B cell (primary cell): ENCODE measurements at regions not wholly inside any gene's neighbourhood (a gene's known extent, or its start where the extent isn't known, plus 50 kb on each side); places are given as distances from the start of the nearest gene placed in this dataset.
"Not testable (repeated sequence)": the region's sequence is repeated elsewhere in the genome, so short reads cannot be mapped to it uniquely, and the experiment has no call there.

Source experiments
- ATAC-seq: fragments of 200-7000 bp; cut with Tn5 transposase; one replicate; pipeline ENCODE4 v1.10.0; 2021; ENCODE audit warnings: low read depth, mild to moderate bottlenecking, moderate number of reproducible peaks, moderate library complexity
- CTCF ChIA-PET: fragments of 350-600 bp; sonication (Branson Sonifier 250); formaldehyde crosslinking; loops from one replicate; lab custom pipeline; 2021; ENCODE audit warnings: antibody characterized with exemption, inconsistent platforms; lab: Charles Lee
- POLR2A ChIA-PET: fragments of 350-600 bp; sonication (Branson Sonifier 250); formaldehyde crosslinking; loops from one replicate; lab custom pipeline; 2021; ENCODE audit warnings: antibody characterized with exemption; lab: Charles Lee
- DNase-seq: peaks from one replicate; pipeline ENCODE4 v3.0.0; 2013
- H2AFZ ChIP-seq: 2 replicates; pipeline ENCODE4 v1.6.1; 2012; ENCODE audit warnings: mild to moderate bottlenecking, low read depth, low read length; ENCODE audit not compliant: insufficient read depth, poor library complexity, severe bottlenecking
- H3K27ac ChIP-seq, 2 donors: 1 replicate in 1 of 2; 2 replicates in 1 of 2; pipeline ENCODE4 v1.5.1; 2012 to 2013; ENCODE audit warnings: low read length in 2 of 2, mild to moderate bottlenecking in 2 of 2, moderate library complexity in 1 of 2
- H3K27me3 ChIP-seq, 4 experiments: fragments of 200-600 bp in 1 of 4; sonication (generic) in 1 of 4; replicated peaks in 1 of 4; 1 replicate in 2 of 4; 2 replicates in 2 of 4; pipeline versions ENCODE4 v1.6.1 to v1.7.0; 2013 to 2016; ENCODE audit warnings: low read length in 3 of 4, mild to moderate bottlenecking in 2 of 4, mixed read lengths in 1 of 4, moderate library complexity in 1 of 4; ENCODE audit not compliant: insufficient read depth in 4 of 4, control insufficient read depth in 3 of 4; ENCODE audit errors: control extremely low read depth in 1 of 4
- H3K36me3 ChIP-seq, 2 experiments: replicated peaks in 1 of 2; 1 replicate in 1 of 2; 2 replicates in 1 of 2; pipeline versions ENCODE4 v1.6.1 to v1.7.1; 2013; ENCODE audit warnings: low read length in 1 of 2; ENCODE audit not compliant: insufficient read depth in 2 of 2, control insufficient read depth in 1 of 2; ENCODE audit errors: control extremely low read depth in 1 of 2, extremely low read depth in 1 of 2
- H3K4me1 ChIP-seq, 2 donors: fragments of 200-600 bp in 1 of 2; sonication (generic) in 1 of 2; 1 replicate in 1 of 2; 2 replicates in 1 of 2; pipeline versions ENCODE4 v1.5.1 to v1.6.1; 2013 to 2017; ENCODE audit warnings: low read length in 2 of 2; ENCODE audit not compliant: control insufficient read depth in 2 of 2, insufficient read depth in 2 of 2
- H3K4me2 ChIP-seq: replicated peaks from 2 replicates; pipeline ENCODE3; 2012; ENCODE audit warnings: mild to moderate bottlenecking, low read depth, low read length; ENCODE audit not compliant: poor library complexity, severe bottlenecking
- H3K4me3 ChIP-seq, 5 experiments: fragments of 200-600 bp in 1 of 5; sonication (generic) in 1 of 5; 1 replicate in 3 of 5; 2 replicates in 2 of 5; pipeline versions ENCODE4 v1.5.1 to v1.7.0; 2011 to 2016; ENCODE audit warnings: low read length in 4 of 5, mild to moderate bottlenecking in 4 of 5, low read depth in 2 of 5, control low read depth in 1 of 5, moderate library complexity in 1 of 5; ENCODE audit not compliant: insufficient read depth in 1 of 5; ENCODE audit errors: control extremely low read depth in 1 of 5, extremely low read depth in 1 of 5
- H3K79me2 ChIP-seq: fragments of 200-600 bp; sonication (generic); one replicate; pipeline ENCODE4 v1.6.0; 2016; ENCODE audit warnings: low read length; ENCODE audit not compliant: control insufficient read depth, insufficient read depth
- H3K9ac ChIP-seq: fragments of 200-600 bp; sonication (generic); 2 replicates; pipeline ENCODE4 v1.6.1; 2017; ENCODE audit warnings: mild to moderate bottlenecking, low read length, moderate library complexity
- H3K9me3 ChIP-seq, 3 donors: one replicate each; pipeline versions ENCODE4 v1.6.1 to v1.7.1; 2013; ENCODE audit warnings: low read length in 2 of 3; ENCODE audit not compliant: control insufficient read depth in 2 of 3, insufficient read depth in 1 of 3; ENCODE audit errors: control extremely low read depth in 1 of 3
- H4K20me1 ChIP-seq: 2 replicates; pipeline ENCODE4 v1.6.0; 2012; ENCODE audit warnings: mild to moderate bottlenecking, low read length; ENCODE audit not compliant: insufficient read depth, control insufficient read depth, poor library complexity, severe bottlenecking
- H3K27ac Mint-ChIP-seq: one replicate; pipeline ENCODE4 v1.8.0; 2021; ENCODE audit warnings: mixed read lengths
- H3K27me3 Mint-ChIP-seq: one replicate; pipeline ENCODE4 v1.8.0; 2021; ENCODE audit warnings: mixed read lengths
- H3K4me1 Mint-ChIP-seq: one replicate; pipeline ENCODE4 v1.8.0; 2021; ENCODE audit warnings: mixed read lengths
- H3K4me3 Mint-ChIP-seq: one replicate; pipeline ENCODE4 v1.8.0; 2021; ENCODE audit warnings: mixed read lengths
- H3K9me3 Mint-ChIP-seq: one replicate; pipeline ENCODE4 v1.8.0; 2022; ENCODE audit warnings: mixed read lengths; ENCODE audit not compliant: insufficient read depth
- CTCF ChIP-seq: fragments of 200-600 bp; IDR thresholded peaks from one replicate; pipeline ENCODE4 v1.8.0; 2022; ENCODE audit warnings: antibody characterized with exemption, mild to moderate bottlenecking
- EZH2 ChIP-seq: IDR thresholded peaks from 2 replicates; pipeline ENCODE4 v1.6.1; 2012; ENCODE audit warnings: borderline replicate concordance, low read depth, mild to moderate bottlenecking, moderate library complexity, low read length; ENCODE audit not compliant: insufficient read depth, poor library complexity, severe bottlenecking
- WGBS: methylation state at CpG from one replicate; pipeline ENCODE4 v1.1.5; 2013; ENCODE audit warnings: missing lambda C conversion rate; ENCODE audit not compliant: insufficient coverage; 5-methylcytosine and 5-hydroxymethylcytosine counted together
- intact Hi-C: fragments of 100-400 bp; cut with micrococcal nuclease; formaldehyde crosslinking; loops from one replicate; pipeline ENCODE4 v1.10.0; 2022

GRCh38 chr17:63295839-63296590 lies 150.1 kb downstream of the CYB561 start:
- CTCF ChIA-PET = no interaction called here
- no peak for ATAC-seq

GRCh38 chr17:63298916-63299315 lies 147.2 kb downstream of the CYB561 start:
- CTCF ChIA-PET, H3K4me3 ChIP-seq, H3K27me3 ChIP-seq, H3K4me1 ChIP-seq, H3K9ac ChIP-seq, ATAC-seq, H3K79me2 ChIP-seq, H3K27ac ChIP-seq, DNase-seq, H3K27me3 Mint-ChIP-seq, POLR2A ChIA-PET, H4K20me1 ChIP-seq, H3K27ac Mint-ChIP-seq, H3K4me3 Mint-ChIP-seq, H3K4me1 Mint-ChIP-seq, H2AFZ ChIP-seq, intact Hi-C loops, H3K36me3 ChIP-seq, H3K4me2 ChIP-seq: not testable (repeated sequence)
- peaks cover 3 to 14% (median 10%) of the 10 kb centered on the region in 3 donors for H3K9me3 ChIP-seq
- peaks cover 17% of the 10 kb centered on the region for H3K9me3 Mint-ChIP-seq
- WGBS = no CpG with 5 or more reads among the region's 1 CpG

More at GRCh38 chr17:63295839-63296590, 150.1 kb downstream of the CYB561 start:
- intact Hi-C loops = no loop called here
- Mint-ChIP-seq H3K9me3 (peaks cover 10% of the 10 kb centered on the region), H3K27me3 (no peaks in the 10 kb centered on the region), H3K4me1 (no peaks in the 10 kb centered on the region), H3K27ac (no peak overlapping the region), H3K4me3 (no peak overlapping the region)
- H4K20me1 ChIP-seq = no peaks in the 10 kb centered on the region
- H3K27ac ChIP-seq = no peak overlapping the region
- 100% methylated on average over 1 of the region's 1 CpG for WGBS
- no peaks in the 10 kb centered on the region for H3K27me3 ChIP-seq
- peaks cover 0 to 2% of the 10 kb centered on the region in 2 donors for H3K4me1 ChIP-seq
- no peak overlapping the region for H3K4me2 ChIP-seq
- no peak for DNase-seq
- TF ChIP-seq CTCF = no peak
- TF ChIP-seq EZH2 = no peak
- no peak overlapping the region for H3K9ac ChIP-seq
- no peak overlapping the region for H2AFZ ChIP-seq
- peaks cover 0 to 14% (median 10%) of the 10 kb centered on the region in 3 donors for H3K9me3 ChIP-seq
- POLR2A ChIA-PET = no interaction called here
- no peaks in the 10 kb centered on the region for H3K79me2 ChIP-seq
- no peak overlapping the region for H3K4me3 ChIP-seq
- no peaks in the 10 kb centered on the region for H3K36me3 ChIP-seq
